Heart left ventricle (tissue), 16 donors: ENCODE measurements at regions not wholly inside any gene's neighbourhood (a gene's known extent, or its start where the extent isn't known, plus 50 kb on each side); places are given as distances from the start of the nearest gene placed in this dataset.

Experiments
- ATAC-seq, 4 donors: fragments of 200-7000 bp; cut with Tn5 transposase; one replicate each; pipeline ENCODE4 v1.9.1; 2020 to 2022; ENCODE audit warnings: moderate library complexity in 4 of 4, mild to moderate bottlenecking in 3 of 4, moderate number of reproducible peaks in 1 of 4
- DNase-seq, 5 donors: peaks; one replicate each; pipeline ENCODE4 v3.0.0-alpha.2; 2020
- H3K27ac ChIP-seq, 12 donors: fragments of 200-600 bp; sonication (generic) in 4 of 12; one replicate each; pipeline versions ENCODE4 v1.5.0 to v1.8.0; 2016 to 2022; ENCODE audit warnings: mild to moderate bottlenecking in 2 of 12
- H3K27me3 ChIP-seq, 9 donors: fragments of 200-600 bp; sonication (generic) in 2 of 9; one replicate each; pipeline versions ENCODE4 v1.5.1 to v1.8.0; 2016 to 2022; ENCODE audit warnings: mild to moderate bottlenecking in 3 of 9
- H3K36me3 ChIP-seq, 9 donors: fragments of 200-600 bp; sonication (generic) in 2 of 9; one replicate each; pipeline versions ENCODE4 v1.5.0 to v1.8.0; 2018 to 2022; ENCODE audit warnings: mild to moderate bottlenecking in 2 of 9
- H3K4me1 ChIP-seq, 12 donors: fragments of 200-600 bp; sonication (generic) in 4 of 12; one replicate each; pipeline versions ENCODE4 v1.5.0 to v1.8.0; 2016 to 2022; ENCODE audit warnings: mild to moderate bottlenecking in 3 of 12
- H3K4me3 ChIP-seq, 12 donors: fragments of 200-600 bp; sonication (generic) in 4 of 12; one replicate each; pipeline versions ENCODE4 v1.5.0 to v1.8.0; 2017 to 2022; ENCODE audit warnings: mild to moderate bottlenecking in 9 of 12, moderate library complexity in 4 of 12
- H3K9me3 ChIP-seq, 12 donors: fragments of 200-600 bp; sonication (generic) in 4 of 12; one replicate each; pipeline versions ENCODE4 v1.5.0 to v1.8.0; 2016 to 2022; ENCODE audit warnings: mild to moderate bottlenecking in 1 of 12
- CTCF ChIP-seq, 12 donors: fragments of 200-600 bp; sonication (generic) in 4 of 12; IDR thresholded peaks; one replicate each; pipeline versions ENCODE4 v1.5.0 to v1.8.0; 2018 to 2022; ENCODE audit warnings: antibody characterized with exemption in 12 of 12, mild to moderate bottlenecking in 5 of 12
- POLR2A ChIP-seq, 2 donors: fragments of 450-650 bp; IDR thresholded peaks; one replicate each; pipeline ENCODE4 v1.6.1; 2017; ENCODE audit warnings: antibody characterized with exemption in 2 of 2, mild to moderate bottlenecking in 2 of 2, moderate library complexity in 2 of 2
- WGBS, 4 donors: extraction: QIAGEN DNeasy Blood & Tissue Kit in 2 of 4; methylation state at CpG; one replicate each; pipeline versions ENCODE4 v1.1.5 to v1.1.7; 2013 to 2018; 5-methylcytosine and 5-hydroxymethylcytosine counted together
- intact Hi-C, 10 donors: fragments of 100-400 bp; cut with DNase I; formaldehyde crosslinking; loops; one replicate each; pipeline versions ENCODE4 v1.11.1 to v1.14.2; 2022
- donor health status: ischemic (EF 13 %, LVEDD 7.1; RV severe dilation, severe dysfunction).
- donor health status: healthy with polysubstance abuse.
- donor health status: DM: no; HTN: yes; CAD: no.
- donor health status: DM: no; HTN: no; CAD: no.
- donor health status: ischemic (EF 25% LVEDD 6.9; RV normal size, moderate dysfunction).
- donor health status: ischemic (EF 25% LVEDD 5.7; RV mildly dilated, moderate dysfunction).
- donor health status: healthy.
- donor health status: DM: yes; HTN: yes; CAD: no.
- donor health status: ischemic (EF 35%, LVEDD 5.7; RV mildly dilated, moderate dysfunction).
- donor health status: nonischemic (EF 11% LVEDD 7.7; RV severe dilation, severe dysfunction).
- donor health status: DM: yes; HTN: yes; CAD: no.
- donor health status: PGD.
- donor health status: ischemic (EF 29% LVEDD 5.4; RV normal size, mild dysfunction).
- donor health status: nonischemic (EF 23%, LVEDD 6.1; RV moderate dilation, normal function).

GRCh38 chr2:128543036-128543435 lies 224.4 kb upstream of the HS6ST1 start:
- DNase-seq (no peak), ATAC-seq (no peak)
- Histone ChIP-seq H3K4me3 (no peak overlapping the region), H3K36me3 (no peaks in the 10 kb centered on the region), H3K9me3 (no peaks in the 10 kb centered on the region), H3K27me3 (no peaks in the 10 kb centered on the region), H3K4me1 (no peaks in the 10 kb centered on the region), H3K27ac (no peak overlapping the region)
- intact Hi-C loops: no loop called here
- TF ChIP-seq POLR2A (IDR thresholded peaks at IDR 0.05) (no peak), CTCF (IDR thresholded peaks at IDR 0.05) (no peak)
- WGBS, 4 donors: 92 to 97% (median 96%) methylated on average over 3 of the region's 3 CpGs

GRCh38 chr2:128543646-128544045 lies 225.0 kb upstream of the HS6ST1 start:
- TF ChIP-seq POLR2A (IDR thresholded peaks at IDR 0.05) (no peak), CTCF (IDR thresholded peaks at IDR 0.05) (no peak)
- Histone ChIP-seq H3K4me1 (no peaks in the 10 kb centered on the region), H3K9me3 (no peaks in the 10 kb centered on the region), H3K27ac (no peak overlapping the region), H3K27me3 (no peaks in the 10 kb centered on the region), H3K36me3 (no peaks in the 10 kb centered on the region), H3K4me3 (no peak overlapping the region)
- intact Hi-C loops: no loop called here
- DNase-seq (peak in 1 of 5 donors; percentile 3), ATAC-seq (no peak)
- 77 to 85% (median 83%) methylated on average over 10 of the region's 10 CpGs for WGBS, 4 donors

GRCh38 chr2:128544321-128545037 lies 225.8 kb upstream of the HS6ST1 start:
- H3K4me3 ChIP-seq: no peak overlapping the region
- no peaks in the 10 kb centered on the region for H3K36me3 ChIP-seq
- H3K9me3 ChIP-seq: no peaks in the 10 kb centered on the region
- TF ChIP-seq POLR2A (IDR thresholded peaks at IDR 0.05): no peak
- no peak for TF ChIP-seq CTCF (IDR thresholded peaks at IDR 0.05)
- ATAC-seq: no peak
- H3K27ac ChIP-seq: no peak overlapping the region
- no peaks in the 10 kb centered on the region for H3K27me3 ChIP-seq
- 81 to 88% (median 85%) methylated on average over 15 to 16 of the region's 16 CpGs for WGBS, 4 donors
- intact Hi-C loops: no loop called here
- no peaks in the 10 kb centered on the region for H3K4me1 ChIP-seq
- peak in 1 of 5 donors; percentile 14 for DNase-seq

GRCh38 chr2:128545085-128545484 lies 226.4 kb upstream of the HS6ST1 start:
- TF ChIP-seq CTCF (IDR thresholded peaks at IDR 0.05) (no peak), POLR2A (IDR thresholded peaks at IDR 0.05) (no peak)
- no peaks in the 10 kb centered on the region for H3K36me3 ChIP-seq
- intact Hi-C loops: no loop called here
- H3K27me3 ChIP-seq: no peaks in the 10 kb centered on the region
- DNase-seq: peak in 1 of 5 donors; percentile 24
- ATAC-seq: no peak
- no peaks in the 10 kb centered on the region for H3K9me3 ChIP-seq
- H3K27ac ChIP-seq: no peak overlapping the region
- no peaks in the 10 kb centered on the region for H3K4me1 ChIP-seq
- 94 to 96% (median 95%) methylated on average over 5 of the region's 5 CpGs for WGBS, 4 donors
- H3K4me3 ChIP-seq: no peak overlapping the region
